H9 (cell line): ENCODE measurements at regions not wholly inside any gene's neighbourhood (a gene's known extent, or its start where the extent isn't known, plus 50 kb on each side); places are given as distances from the start of the nearest gene placed in this dataset.

ENCODE experiments used
- DNase-seq: peaks from one replicate; pipeline ENCODE4 v3.0.0-alpha.2; 2017
- H2AFZ ChIP-seq: one replicate; pipeline ENCODE4 v1.6.1; 2013; ENCODE audit warnings: mild to moderate bottlenecking, low read length, control low read depth, moderate library complexity
- H2AK5ac ChIP-seq: 2 replicates; pipeline ENCODE4 v1.6.1; 2013; ENCODE audit warnings: low read length, control low read depth, mixed read lengths; ENCODE audit not compliant: insufficient read length
- H2BK120ac ChIP-seq: one replicate; pipeline ENCODE4 v1.6.1; 2013; ENCODE audit warnings: low read depth, mild to moderate bottlenecking, low read length, control low read depth, inconsistent platforms; ENCODE audit not compliant: poor library complexity, severe bottlenecking
- H2BK12ac ChIP-seq: 2 replicates; pipeline ENCODE4 v1.6.1; 2013; ENCODE audit warnings: low read length, control low read depth, mixed read lengths, low read depth; ENCODE audit not compliant: insufficient read length
- H2BK15ac ChIP-seq: 2 replicates; pipeline ENCODE4 v1.6.1; 2013; ENCODE audit warnings: low read depth, low read length, control low read depth
- H2BK20ac ChIP-seq: one replicate; pipeline ENCODE4 v1.6.1; 2013; ENCODE audit warnings: low read depth, mild to moderate bottlenecking, low read length, control low read depth, inconsistent platforms; ENCODE audit not compliant: poor library complexity, severe bottlenecking
- H2BK5ac ChIP-seq: 2 replicates; pipeline ENCODE4 v1.6.1; 2013; ENCODE audit warnings: low read length, control low read depth, mixed read lengths; ENCODE audit not compliant: insufficient read length
- H3K14ac ChIP-seq: 2 replicates; pipeline ENCODE4 v1.6.1; 2013; ENCODE audit warnings: low read length, control low read depth; ENCODE audit not compliant: insufficient read depth
- H3K18ac ChIP-seq: 2 replicates; pipeline ENCODE4 v1.6.1; 2013; ENCODE audit warnings: low read depth, mild to moderate bottlenecking, mixed read lengths, low read length, control low read depth; ENCODE audit not compliant: insufficient read length
- H3K23ac ChIP-seq: 2 replicates; pipeline ENCODE4 v1.6.1; 2013; ENCODE audit warnings: low read length, control low read depth, mixed read lengths, low read depth; ENCODE audit not compliant: insufficient read length
- H3K23me2 ChIP-seq: 2 replicates; pipeline ENCODE4 v1.6.1; 2013; ENCODE audit warnings: low read depth, mild to moderate bottlenecking, mixed read lengths, low read length, control low read depth; ENCODE audit not compliant: insufficient read length, poor library complexity, severe bottlenecking
- H3K27ac ChIP-seq: 2 replicates; pipeline ENCODE4 v1.5.1; 2013; ENCODE audit warnings: low read length, control low read depth, mixed read lengths, low read depth; ENCODE audit not compliant: insufficient read length
- H3K27me3 ChIP-seq: 2 replicates; pipeline ENCODE4 v1.6.1; 2013; ENCODE audit warnings: low read length, control low read depth, inconsistent platforms; ENCODE audit not compliant: insufficient read depth
- H3K4ac ChIP-seq: 2 replicates; pipeline ENCODE4 v1.6.1; 2013; ENCODE audit warnings: low read depth, mild to moderate bottlenecking, control low read depth, inconsistent platforms, low read length, moderate library complexity
- H3K4me1 ChIP-seq: 2 replicates; pipeline ENCODE4 v1.6.1; 2013; ENCODE audit warnings: low read length, control low read depth, inconsistent platforms; ENCODE audit not compliant: insufficient read depth
- H3K4me2 ChIP-seq: 2 replicates; pipeline ENCODE4 v1.6.1; 2013; ENCODE audit warnings: low read length, control low read depth, mixed read lengths; ENCODE audit not compliant: insufficient read length, insufficient read depth
- H3K56ac ChIP-seq: 2 replicates; pipeline ENCODE4 v1.6.1; 2013; ENCODE audit warnings: low read depth, mild to moderate bottlenecking, mixed read lengths, low read length, control low read depth; ENCODE audit not compliant: insufficient read length
- H3K79me1 ChIP-seq: 2 replicates; pipeline ENCODE4 v1.6.1; 2013; ENCODE audit warnings: low read depth, mild to moderate bottlenecking, moderate library complexity, low read length, control low read depth, inconsistent platforms; ENCODE audit not compliant: insufficient read depth, poor library complexity, severe bottlenecking
- H3K79me2 ChIP-seq: 2 replicates; pipeline ENCODE4 v1.6.1; 2013; ENCODE audit warnings: low read length, control low read depth, inconsistent platforms; ENCODE audit not compliant: insufficient read depth
- H3K9ac ChIP-seq: 2 replicates; pipeline ENCODE4 v1.6.1; 2013; ENCODE audit warnings: low read length, control low read depth, mixed read lengths; ENCODE audit not compliant: insufficient read length; ENCODE audit errors: extremely low read depth
- H3K9me3 ChIP-seq: one replicate; pipeline ENCODE4 v1.6.1; 2013; ENCODE audit warnings: low read depth, low read length, inconsistent platforms; ENCODE audit not compliant: control insufficient read depth
- H3T11ph ChIP-seq: one replicate; pipeline ENCODE4 v1.6.1; 2013; ENCODE audit warnings: mild to moderate bottlenecking, low read length, control low read depth, inconsistent platforms
- H4K20me1 ChIP-seq: one replicate; pipeline ENCODE4 v1.6.1; 2013; ENCODE audit not compliant: control insufficient read depth, insufficient read length, insufficient read depth
- H4K5ac ChIP-seq: 2 replicates; pipeline ENCODE4 v1.6.1; 2013; ENCODE audit warnings: low read depth, mild to moderate bottlenecking, mixed read lengths, low read length, control low read depth; ENCODE audit not compliant: insufficient read length
- H4K8ac ChIP-seq: replicated peaks from 2 replicates; pipeline ENCODE4 v1.6.1; 2013; ENCODE audit warnings: low read length, control low read depth, mixed read lengths, low read depth; ENCODE audit not compliant: insufficient read length
- H4K91ac ChIP-seq: 2 replicates; pipeline ENCODE4 v1.6.1; 2013; ENCODE audit warnings: low read depth, mild to moderate bottlenecking, moderate library complexity, mixed read lengths, low read length, control low read depth; ENCODE audit not compliant: insufficient read length
- H3K27ac Mint-ChIP-seq, 3 experiments: 2 replicates in 2 of 3; 3 replicates in 1 of 3; pipeline ENCODE4 v1.8.0; 2020 to 2021; ENCODE audit warnings: mixed read lengths in 3 of 3, mild to moderate bottlenecking in 1 of 3, moderate library complexity in 1 of 3
- H3K27me3 Mint-ChIP-seq: 2 replicates; pipeline ENCODE4 v1.8.0; 2021; ENCODE audit warnings: low read depth, mild to moderate bottlenecking, moderate library complexity, mixed read lengths
- H3K36me3 Mint-ChIP-seq, 3 experiments: 2 replicates in 2 of 3; 3 replicates in 1 of 3; pipeline ENCODE4 v1.8.0; 2020 to 2021; ENCODE audit warnings: low read depth in 3 of 3, mixed read lengths in 3 of 3; ENCODE audit not compliant: insufficient read depth in 1 of 3
- H3K4me1 Mint-ChIP-seq, 2 experiments: 2 replicates each; pipeline ENCODE4 v1.8.0; 2020; ENCODE audit warnings: mixed read lengths in 2 of 2
- H3K4me3 Mint-ChIP-seq, 2 experiments: 2 replicates in 1 of 2; 3 replicates in 1 of 2; pipeline ENCODE4 v1.8.0; 2020 to 2021; ENCODE audit warnings: mild to moderate bottlenecking in 2 of 2, mixed read lengths in 2 of 2, moderate library complexity in 1 of 2
- H3K9me3 Mint-ChIP-seq, 2 experiments: 2 replicates in 1 of 2; 3 replicates in 1 of 2; pipeline ENCODE4 v1.8.0; 2020; ENCODE audit warnings: mild to moderate bottlenecking in 2 of 2, mixed read lengths in 2 of 2, moderate library complexity in 1 of 2
- CTCF ChIP-seq: fragments of 200-600 bp; sonication (generic); conservative IDR thresholded peaks from 3 replicates; pipeline ENCODE4 v1.8.0; 2021; ENCODE audit warnings: antibody characterized with exemption, mild to moderate bottlenecking
- WGBS: extraction: QIAGEN DNeasy Blood & Tissue Kit; methylation state at CpG from one replicate; pipeline ENCODE4 v1.1.7; 2013; ENCODE audit warnings: missing lambda C conversion rate, low lambda C conversion rate, mixed read lengths; ENCODE audit not compliant: insufficient read length; ENCODE audit errors: extremely low coverage; 5-methylcytosine and 5-hydroxymethylcytosine counted together

DNA sequence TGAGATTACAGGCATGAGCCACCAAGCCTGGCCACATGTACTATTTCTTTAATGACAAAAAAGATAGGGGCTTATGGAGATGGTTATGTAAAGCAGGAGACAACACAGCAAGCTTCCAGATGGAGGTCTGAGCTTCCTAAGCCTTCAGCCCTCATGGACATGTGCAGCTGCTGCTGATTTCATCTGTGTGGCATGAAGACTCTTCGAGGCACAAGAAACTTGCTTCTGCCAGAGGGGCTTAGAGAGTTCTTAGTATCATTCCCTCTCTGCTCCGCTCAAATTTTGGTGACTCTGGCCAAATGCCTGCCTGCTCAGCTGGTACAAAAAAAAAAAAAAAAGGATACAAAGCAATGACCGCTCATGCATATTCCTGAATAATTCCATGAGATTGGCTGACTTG is 552.5 kb downstream of the TYW1 start:
- Histone ChIP-seq H3K27ac (no peak overlapping the region), H4K8ac (no peak overlapping the region), H3K79me1 (no peaks in the 10 kb centered on the region), H3K4me2 (no peak overlapping the region), H3K14ac (no peak overlapping the region), H2AK5ac (no peak overlapping the region), H4K5ac (no peak overlapping the region), H3T11ph (no peak overlapping the region), H4K20me1 (no peaks in the 10 kb centered on the region), H3K27me3 (no peaks in the 10 kb centered on the region), H3K79me2 (no peaks in the 10 kb centered on the region), H2BK120ac (no peak overlapping the region), H3K4me1 (no peaks in the 10 kb centered on the region), H3K23me2 (no peaks in the 10 kb centered on the region), H3K9me3 (no peaks in the 10 kb centered on the region), H3K23ac (no peak overlapping the region), H3K4ac (no peak overlapping the region), H2AFZ (no peak overlapping the region), H3K9ac (no peak overlapping the region), H2BK20ac (no peak overlapping the region), H2BK5ac (no peak overlapping the region), H4K91ac (no peak overlapping the region), H2BK12ac (no peak overlapping the region), H3K18ac (no peak overlapping the region), H3K56ac (no peak overlapping the region), H2BK15ac (no peak overlapping the region)
- Mint-ChIP-seq H3K36me3 (peaks cover 0 to 4% (median 0%) of the 10 kb centered on the region in 3 experiments; a peak in 2 of 7 replicates), H3K27ac (no peak overlapping the region), H3K9me3 (peaks cover 0 to under 1% of the 10 kb centered on the region in 2 experiments; a peak in 2 of 5 replicates), H3K27me3 (no peaks in the 10 kb centered on the region; the same call in 1 of the 2 replicates), H3K4me3 (no peak overlapping the region), H3K4me1 (no peaks in the 10 kb centered on the region)
- no peak for DNase-seq
- whole genome bisulfite sequencing: no CpG with 5 or more reads among the region's 3 CpGs
- TF ChIP-seq CTCF: no peak
